ENCODE measurements at regions not wholly inside any gene's neighbourhood (a gene's known extent, or its start where the extent isn't known, plus 50 kb on each side); places are given as distances from the start of the nearest gene placed in this dataset.

DNA sequence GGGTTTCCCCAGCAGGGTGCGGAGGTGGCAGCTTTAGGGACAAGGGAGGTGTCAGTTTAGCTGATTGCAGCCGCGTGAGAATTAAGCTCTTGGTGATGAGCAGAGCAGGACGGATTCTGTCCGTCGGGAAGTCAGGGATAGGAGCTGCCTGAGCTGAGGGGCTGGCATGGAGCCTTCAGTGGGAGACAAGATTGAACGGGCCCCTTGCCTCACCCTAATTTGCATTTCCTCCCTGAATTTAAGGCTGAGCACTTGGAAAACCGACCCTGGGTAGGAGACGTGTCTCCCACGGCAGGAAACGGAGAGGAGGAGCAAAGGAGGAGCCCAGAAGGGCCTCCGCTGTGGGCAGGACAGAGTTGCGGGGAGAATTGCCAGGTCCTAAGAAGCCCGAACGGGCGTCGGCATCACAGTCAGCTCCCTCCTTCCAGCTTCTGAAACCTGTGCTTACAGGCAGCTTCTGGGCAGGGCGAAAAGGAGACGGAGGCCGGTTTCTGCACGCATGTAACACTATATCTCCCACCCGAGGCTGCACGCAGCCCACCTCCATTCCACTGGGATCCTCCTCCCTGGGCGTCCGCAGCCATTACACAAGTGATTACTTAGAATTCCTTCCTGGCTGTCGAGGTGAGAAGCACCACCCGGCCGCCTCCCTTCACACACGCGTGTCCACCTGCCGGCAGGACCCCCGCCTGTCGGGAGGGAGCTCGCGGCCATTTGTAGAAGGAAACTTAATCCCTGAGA, 345.8 kb downstream of the BRD1 start:
- Histone ChIP-seq H3K4me2 (replicated peaks; ENCODE audit: low read depth, low read length, poor library complexity, severe bottlenecking) (no peak overlapping the region), H3K9ac (ENCODE audit: low read length) (no peak overlapping the region), H4K20me1 (ENCODE audit: control insufficient read depth, insufficient read depth, low read length, poor library complexity, severe bottlenecking) (no peaks in the 10 kb centered on the region), H3K9me3 (ENCODE audit: control extremely low read depth in 1 of 3, control insufficient read depth in 2 of 3, insufficient read depth in 1 of 3, low read length in 2 of 3) (peaks cover 0 to 12% (median 0%) of the 10 kb centered on the region in 3 donors), H2AFZ (ENCODE audit: insufficient read depth, low read depth, low read length, poor library complexity, severe bottlenecking) (no peak overlapping the region), H3K27ac (ENCODE audit: low read length in 2 of 2) (no peak overlapping the region), H3K79me2 (ENCODE audit: control insufficient read depth, insufficient read depth, low read length) (no peaks in the 10 kb centered on the region), H3K27me3 (replicated peaks in 1 of 4; ENCODE audit: control extremely low read depth in 1 of 4, control insufficient read depth in 3 of 4, insufficient read depth in 4 of 4, low read length in 3 of 4) (peaks cover 0 to 3% (median 0%) of the 10 kb centered on the region in 4 experiments), H3K4me1 (ENCODE audit: control insufficient read depth in 2 of 2, insufficient read depth in 2 of 2, low read length in 2 of 2) (no peaks in the 10 kb centered on the region), H3K4me3 (ENCODE audit: control extremely low read depth in 1 of 5, extremely low read depth in 1 of 5, insufficient read depth in 1 of 5, low read depth in 2 of 5, low read length in 4 of 5) (no peak overlapping the region), H3K36me3 (replicated peaks in 1 of 2; ENCODE audit: control extremely low read depth in 1 of 2, control insufficient read depth in 1 of 2, extremely low read depth in 1 of 2, insufficient read depth in 2 of 2, low read length in 1 of 2) (no peaks in the 10 kb centered on the region)
- H3K27ac Mint-ChIP-seq: no peak overlapping the region
- TF ChIP-seq, protein P1, sequence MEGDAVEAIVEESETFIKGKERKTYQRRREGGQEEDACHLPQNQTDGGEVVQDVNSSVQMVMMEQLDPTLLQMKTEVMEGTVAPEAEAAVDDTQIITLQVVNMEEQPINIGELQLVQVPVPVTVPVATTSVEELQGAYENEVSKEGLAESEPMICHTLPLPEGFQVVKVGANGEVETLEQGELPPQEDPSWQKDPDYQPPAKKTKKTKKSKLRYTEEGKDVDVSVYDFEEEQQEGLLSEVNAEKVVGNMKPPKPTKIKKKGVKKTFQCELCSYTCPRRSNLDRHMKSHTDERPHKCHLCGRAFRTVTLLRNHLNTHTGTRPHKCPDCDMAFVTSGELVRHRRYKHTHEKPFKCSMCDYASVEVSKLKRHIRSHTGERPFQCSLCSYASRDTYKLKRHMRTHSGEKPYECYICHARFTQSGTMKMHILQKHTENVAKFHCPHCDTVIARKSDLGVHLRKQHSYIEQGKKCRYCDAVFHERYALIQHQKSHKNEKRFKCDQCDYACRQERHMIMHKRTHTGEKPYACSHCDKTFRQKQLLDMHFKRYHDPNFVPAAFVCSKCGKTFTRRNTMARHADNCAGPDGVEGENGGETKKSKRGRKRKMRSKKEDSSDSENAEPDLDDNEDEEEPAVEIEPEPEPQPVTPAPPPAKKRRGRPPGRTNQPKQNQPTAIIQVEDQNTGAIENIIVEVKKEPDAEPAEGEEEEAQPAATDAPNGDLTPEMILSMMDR (IDR thresholded peaks at IDR 0.05): no peak
- TF ChIP-seq EZH2 (IDR thresholded peaks at IDR 0.05; ENCODE audit: borderline replicate concordance, insufficient read depth, low read depth, low read length, poor library complexity, severe bottlenecking): no peak
- ATAC-seq (ENCODE audit: low read depth) (no peak), DNase-seq (no peak)
- H3K9me3 Mint-ChIP-seq (ENCODE audit: insufficient read depth): peaks cover 2% of the 10 kb centered on the region
- WGBS (ENCODE audit: insufficient coverage): 48% methylated on average over 28 of the region's 35 CpGs
- no peak overlapping the region for H3K4me3 Mint-ChIP-seq
- peaks cover 22% of the 10 kb centered on the region for H3K27me3 Mint-ChIP-seq
- POLR2A ChIA-PET: no interaction called here
- H3K4me1 Mint-ChIP-seq: no peaks in the 10 kb centered on the region
- intact Hi-C loops (cut with micrococcal nuclease): no loop called here
- CTCF ChIA-PET: no interaction called here

DNA sequence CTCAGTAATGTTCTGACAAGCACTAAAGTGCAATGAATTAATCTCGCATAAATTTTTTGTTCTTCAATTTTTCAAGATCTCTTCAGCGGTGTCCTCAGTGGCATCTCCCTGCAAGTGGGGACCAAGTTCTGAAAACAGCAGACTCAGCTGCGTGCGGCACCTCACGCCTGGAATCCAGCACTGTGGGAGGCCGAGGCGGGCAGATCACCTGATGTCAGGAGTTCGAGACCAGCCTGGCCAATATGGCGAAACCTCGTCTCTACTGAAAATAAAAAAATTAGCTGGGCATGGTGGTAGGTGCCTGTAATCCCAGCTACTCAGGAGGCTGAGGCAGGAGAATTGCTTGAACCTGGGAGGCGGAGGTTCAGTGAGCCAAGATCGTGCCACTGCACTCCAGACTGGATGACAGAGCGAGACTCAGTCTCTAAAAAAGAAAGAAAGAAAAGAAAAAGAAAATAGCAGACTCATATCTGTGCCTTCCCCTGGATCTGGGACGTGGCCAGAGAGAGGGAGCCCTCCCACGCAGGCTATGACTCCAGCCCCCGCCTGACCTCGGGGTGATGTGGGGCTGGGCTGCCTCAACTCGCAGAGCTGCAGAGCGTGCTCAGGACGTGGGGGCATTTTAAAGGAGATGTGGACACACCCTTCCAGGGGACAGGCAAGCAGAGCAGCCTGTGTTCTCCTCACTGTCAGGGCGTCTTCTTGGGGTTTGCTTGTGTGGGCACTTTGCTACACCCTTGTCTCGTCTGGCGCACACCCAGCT, 346.6 kb downstream of the BRD1 start:
- Histone ChIP-seq H4K20me1 (ENCODE audit: control insufficient read depth, insufficient read depth, low read length, poor library complexity, severe bottlenecking) (no peaks in the 10 kb centered on the region), H3K27ac (ENCODE audit: low read length in 2 of 2) (no peak overlapping the region), H3K79me2 (ENCODE audit: control insufficient read depth, insufficient read depth, low read length) (no peaks in the 10 kb centered on the region), H3K9ac (ENCODE audit: low read length) (no peak overlapping the region), H3K36me3 (replicated peaks in 1 of 2; ENCODE audit: control extremely low read depth in 1 of 2, control insufficient read depth in 1 of 2, extremely low read depth in 1 of 2, insufficient read depth in 2 of 2, low read length in 1 of 2) (no peaks in the 10 kb centered on the region), H3K4me2 (replicated peaks; ENCODE audit: low read depth, low read length, poor library complexity, severe bottlenecking) (no peak overlapping the region), H2AFZ (ENCODE audit: insufficient read depth, low read depth, low read length, poor library complexity, severe bottlenecking) (no peak overlapping the region), H3K27me3 (replicated peaks in 1 of 4; ENCODE audit: control extremely low read depth in 1 of 4, control insufficient read depth in 3 of 4, insufficient read depth in 4 of 4, low read length in 3 of 4) (peaks cover 0 to 3% (median 0%) of the 10 kb centered on the region in 4 experiments), H3K9me3 (ENCODE audit: control extremely low read depth in 1 of 3, control insufficient read depth in 2 of 3, insufficient read depth in 1 of 3, low read length in 2 of 3) (peaks cover 0 to 10% (median 0%) of the 10 kb centered on the region in 3 donors), H3K4me1 (ENCODE audit: control insufficient read depth in 2 of 2, insufficient read depth in 2 of 2, low read length in 2 of 2) (no peaks in the 10 kb centered on the region), H3K4me3 (ENCODE audit: control extremely low read depth in 1 of 5, extremely low read depth in 1 of 5, insufficient read depth in 1 of 5, low read depth in 2 of 5, low read length in 4 of 5) (no peak overlapping the region)
- POLR2A ChIA-PET: no interaction called here
- intact Hi-C loops (cut with micrococcal nuclease): no loop called here
- Mint-ChIP-seq H3K4me1 (no peaks in the 10 kb centered on the region), H3K27ac (no peak overlapping the region), H3K27me3 (peaks cover 22% of the 10 kb centered on the region), H3K9me3 (ENCODE audit: insufficient read depth) (peaks cover 3% of the 10 kb centered on the region), H3K4me3 (no peak overlapping the region)
- CTCF ChIA-PET: no interaction called here
- TF ChIP-seq, protein P1 (IDR thresholded peaks at IDR 0.05): no peak
- no peak for TF ChIP-seq EZH2 (IDR thresholded peaks at IDR 0.05; ENCODE audit: borderline replicate concordance, insufficient read depth, low read depth, low read length, poor library complexity, severe bottlenecking)
- DNase-seq (no peak), ATAC-seq (ENCODE audit: low read depth) (no peak)
- 90% methylated on average over 22 of the region's 23 CpGs for WGBS (ENCODE audit: insufficient coverage)
